IMR-90 (cell line): ENCODE measurements at regions not wholly inside any gene's neighbourhood (a gene's known extent, or its start where the extent isn't known, plus 50 kb on each side); places are given as distances from the start of the nearest gene placed in this dataset.

Source experiments
- ATAC-seq: fragments of 200-7000 bp; cut with Tn5 transposase; 2 replicates; pipeline ENCODE4 v1.9.1; 2020; ENCODE audit warnings: low read depth, mild to moderate bottlenecking, moderate library complexity
- BruUV-seq: library from RNA; stranded (reverse); fragments of 400-500 nt; replicated peaks from 2 replicates; lab custom pipeline; 2021; lab: Mats Ljungman, UMichigan
- CTCF ChIA-PET: fragments of 300-600 bp; formaldehyde crosslinking; extraction: SDS; loops from one replicate; lab custom pipeline; 2021; ENCODE audit warnings: antibody characterized with exemption; lab: Yijun Ruan, JAX
- POLR2A ChIA-PET: fragments of 300-600 bp; sonication (Branson Sonifier 250); formaldehyde crosslinking; loops from one replicate; lab custom pipeline; 2022; ENCODE audit warnings: antibody characterized with exemption; ENCODE audit not compliant: unreplicated experiment; lab: Charles Lee
- DNase-seq: peaks from one replicate; pipeline ENCODE4 v3.0.0; 2013
- H2AFZ ChIP-seq: replicated peaks from 2 replicates; pipeline ENCODE3; 2013; ENCODE audit warnings: low read length, mild to moderate bottlenecking; ENCODE audit not compliant: poor library complexity
- H2AK5ac ChIP-seq: 2 replicates; pipeline ENCODE4 v1.6.1; 2013; ENCODE audit warnings: low read depth, low read length, inconsistent platforms
- H2AK9ac ChIP-seq: replicated peaks from 2 replicates; pipeline ENCODE3; 2013; ENCODE audit warnings: mild to moderate bottlenecking, low read depth, low read length, moderate library complexity; ENCODE audit not compliant: poor library complexity
- H2BK120ac ChIP-seq: 2 replicates; pipeline ENCODE4 v1.6.1; 2013; ENCODE audit warnings: low read depth, low read length, inconsistent platforms
- H2BK15ac ChIP-seq: 3 replicates; pipeline ENCODE4 v1.6.1; 2013; ENCODE audit warnings: low read depth, low read length, inconsistent platforms
- H2BK20ac ChIP-seq: 2 replicates; pipeline ENCODE4 v1.6.1; 2013; ENCODE audit warnings: low read depth, mild to moderate bottlenecking, inconsistent platforms, low read length, moderate library complexity
- H2BK5ac ChIP-seq: 2 replicates; pipeline ENCODE4 v1.6.1; 2013; ENCODE audit warnings: mild to moderate bottlenecking, low read depth, low read length, inconsistent platforms; ENCODE audit not compliant: poor library complexity, severe bottlenecking
- H3K14ac ChIP-seq: replicated peaks from 2 replicates; pipeline ENCODE4 v1.6.1; 2013; ENCODE audit warnings: low read depth, low read length, inconsistent platforms
- H3K18ac ChIP-seq: 2 replicates; pipeline ENCODE4 v1.6.1; 2013; ENCODE audit warnings: low read depth, low read length, control low read depth
- H3K23ac ChIP-seq: 2 replicates; pipeline ENCODE4 v1.6.1; 2013; ENCODE audit warnings: low read depth, low read length, inconsistent platforms
- H3K27ac ChIP-seq: 2 replicates; pipeline ENCODE4 v1.5.1; 2013; ENCODE audit warnings: mild to moderate bottlenecking, control low read depth, low read length; ENCODE audit not compliant: insufficient read depth
- H3K27me3 ChIP-seq: 2 replicates; pipeline ENCODE4 v1.6.1; 2013; ENCODE audit warnings: low read length; ENCODE audit not compliant: control insufficient read depth, insufficient read depth
- H3K36me3 ChIP-seq: 2 replicates; pipeline ENCODE4 v1.6.1; 2013; ENCODE audit warnings: low read length, mixed read lengths; ENCODE audit not compliant: control insufficient read depth, insufficient read depth
- H3K4ac ChIP-seq: 2 replicates; pipeline ENCODE4 v1.6.1; 2013; ENCODE audit warnings: low read depth, low read length, inconsistent platforms
- H3K4me1 ChIP-seq: 2 replicates; pipeline ENCODE4 v1.6.1; 2013; ENCODE audit warnings: low read length, mixed read lengths; ENCODE audit not compliant: control insufficient read depth, insufficient read depth
- H3K4me2 ChIP-seq: 2 replicates; pipeline ENCODE4 v1.6.1; 2013; ENCODE audit warnings: low read depth, mild to moderate bottlenecking, control low read depth, low read length, moderate library complexity
- H3K4me3 ChIP-seq: 2 replicates; pipeline ENCODE4 v1.5.1; 2013; ENCODE audit warnings: low read depth, mild to moderate bottlenecking, control low read depth, low read length, moderate library complexity; ENCODE audit not compliant: insufficient read depth
- H3K56ac ChIP-seq: 2 replicates; pipeline ENCODE4 v1.6.1; 2013; ENCODE audit warnings: low read length, inconsistent platforms; ENCODE audit not compliant: insufficient read depth; ENCODE audit errors: extremely low read depth
- H3K79me1 ChIP-seq, 2 experiments: 2 replicates each; pipeline ENCODE4 v1.6.1; 2013; ENCODE audit warnings: low read length in 2 of 2, inconsistent platforms in 1 of 2, low read depth in 1 of 2
- H3K9ac ChIP-seq: 2 replicates; pipeline ENCODE4 v1.6.1; 2013; ENCODE audit warnings: low read depth, low read length, control low read depth
- H3K9me1 ChIP-seq: 2 replicates; pipeline ENCODE4 v1.6.1; 2013; ENCODE audit warnings: low read length, inconsistent platforms; ENCODE audit not compliant: insufficient read depth
- H3K9me3 ChIP-seq: 2 replicates; pipeline ENCODE4 v1.6.1; 2013; ENCODE audit warnings: low read length; ENCODE audit not compliant: control insufficient read depth, insufficient read depth
- H4K20me1 ChIP-seq: 2 replicates; pipeline ENCODE4 v1.6.1; 2013; ENCODE audit warnings: low read length, inconsistent platforms; ENCODE audit not compliant: insufficient read depth
- H4K5ac ChIP-seq: 2 replicates; pipeline ENCODE4 v1.6.1; 2013; ENCODE audit warnings: mild to moderate bottlenecking, low read depth, low read length, control low read depth
- H4K8ac ChIP-seq, 2 experiments: 2 replicates each; pipeline ENCODE4 v1.6.1; 2013; ENCODE audit warnings: low read depth in 2 of 2, low read length in 2 of 2, control low read depth in 1 of 2, inconsistent platforms in 1 of 2
- H4K91ac ChIP-seq: 2 replicates; pipeline ENCODE4 v1.6.1; 2013; ENCODE audit warnings: low read depth, low read length, inconsistent platforms; ENCODE audit not compliant: insufficient read depth
- CEBPB ChIP-seq: IDR thresholded peaks from 2 replicates; pipeline ENCODE4 v1.6.1; 2012; ENCODE audit warnings: low read depth, low read length, improper control_type of control experiment
- ELK1 ChIP-seq: fragments of 150-350 bp; IDR thresholded peaks from 2 replicates; pipeline ENCODE4 v1.6.1; 2016; ENCODE audit warnings: low read depth, mild to moderate bottlenecking, low read length, moderate library complexity, borderline replicate concordance
- MAZ ChIP-seq: IDR thresholded peaks from 2 replicates; pipeline ENCODE4 v1.6.1; 2012; ENCODE audit warnings: low read depth, mild to moderate bottlenecking, low read length, improper control_type of control experiment, moderate library complexity, borderline replicate concordance
- MXI1 ChIP-seq: IDR thresholded peaks from 2 replicates; pipeline ENCODE4 v1.6.1; 2012; ENCODE audit warnings: low read depth, mild to moderate bottlenecking, low read length, moderate library complexity, borderline replicate concordance
- NFE2L2 ChIP-seq: fragments of 150-350 bp; IDR thresholded peaks from 2 replicates; pipeline ENCODE4 v1.6.1; 2016; ENCODE audit warnings: low read depth, mild to moderate bottlenecking, low read length
- POLR2A ChIP-seq: IDR thresholded peaks from 2 replicates; pipeline ENCODE4 v1.6.1; 2012; ENCODE audit warnings: mild to moderate bottlenecking, low read depth, low read length
- RAD21 ChIP-seq: IDR thresholded peaks from 2 replicates; pipeline ENCODE4 v1.6.1; 2012; ENCODE audit warnings: low read length, improper control_type of control experiment
- RCOR1 ChIP-seq: IDR thresholded peaks from 2 replicates; pipeline ENCODE4 v1.6.1; 2012; ENCODE audit warnings: mild to moderate bottlenecking, low read length, improper control_type of control experiment; ENCODE audit not compliant: insufficient replicate concordance
- RFX5 ChIP-seq: IDR thresholded peaks from 2 replicates; pipeline ENCODE4 v1.8.0; 2012; ENCODE audit warnings: low read depth, mild to moderate bottlenecking, low read length, moderate library complexity
- SMC3 ChIP-seq: fragments of 150-350 bp; IDR thresholded peaks from 2 replicates; pipeline ENCODE4 v1.6.1; 2016; ENCODE audit warnings: low read depth, mild to moderate bottlenecking, antibody characterized with exemption, low read length, moderate library complexity
- WGBS, 2 experiments: methylation state at CpG; one replicate each; pipeline versions ENCODE4 v1.1.5 to v1.1.7; 2013; ENCODE audit warnings: missing lambda C conversion rate in 2 of 2; ENCODE audit not compliant: insufficient read length in 1 of 2; ENCODE audit errors: extremely low coverage in 2 of 2; 5-methylcytosine and 5-hydroxymethylcytosine counted together
- dilution Hi-C: fragments of 300-500 bp; cut with HindIII; formaldehyde crosslinking; loops from one replicate; pipeline ENCODE4 v1.14.3; 2018; ENCODE audit warnings: low sequenced_read_pairs; ENCODE audit not compliant: unreplicated experiment
- in situ Hi-C: fragments of 300-500 bp; cut with MboI; formaldehyde crosslinking; loops from 3 replicates; pipeline ENCODE4 v1.14.3; 2019; ENCODE audit warnings: low sequenced_read_pairs, inconsistent platforms, mixed read lengths
- intact Hi-C: fragments of 100-400 bp; cut with micrococcal nuclease; formaldehyde crosslinking; loops from 2 replicates; pipeline ENCODE4 v1.10.0; 2022

GRCh38 chr13:112252804-112253590 lies 123.2 kb upstream of the SPACA7 start:
- DNase-seq (no peak), ATAC-seq (no peak)
- in situ Hi-C loops (no loop called here), intact Hi-C loops (no loop called here), dilution Hi-C loops (no loop called here)
- no peak overlapping the region for H3K56ac ChIP-seq
- H3K27me3 ChIP-seq, result no peaks in the 10 kb centered on the region
- no peak overlapping the region for H3K14ac ChIP-seq
- no peak overlapping the region for H3K4ac ChIP-seq
- no peak overlapping the region for H3K4me2 ChIP-seq
- BruUV-seq, result no TSS peak
- H3K27ac ChIP-seq, result no peak overlapping the region
- H4K8ac ChIP-seq, result no peak overlapping the region
- no peak overlapping the region for H4K5ac ChIP-seq
- H2BK20ac ChIP-seq, result no peak overlapping the region
- POLR2A ChIA-PET, result no interaction called here
- H2AK5ac ChIP-seq, result no peak overlapping the region
- no peaks in the 10 kb centered on the region for H3K4me1 ChIP-seq
- no peak overlapping the region for H3K18ac ChIP-seq
- CTCF ChIA-PET, result no interaction called here
- H3K23ac ChIP-seq, result no peak overlapping the region
- no peak overlapping the region for H3K9ac ChIP-seq
- no peaks in the 10 kb centered on the region for H3K79me1 ChIP-seq
- 67% methylated on average over 19 of the region's 29 CpGs; no CpG with 5 or more reads in 1 of the 2 experiments for WGBS, 2 experiments
- no peak overlapping the region for H2AK9ac ChIP-seq
- TF ChIP-seq NFE2L2, result no peak
- no peak for TF ChIP-seq RAD21
- TF ChIP-seq MXI1, result no peak
- no peak for TF ChIP-seq RCOR1
- TF ChIP-seq POLR2A, result no peak
- no peak for TF ChIP-seq SMC3
- TF ChIP-seq ELK1, result no peak
- TF ChIP-seq MAZ, result no peak
- no peak for TF ChIP-seq RFX5
- no peak for TF ChIP-seq CEBPB
- no peaks in the 10 kb centered on the region for H4K20me1 ChIP-seq
- H3K36me3 ChIP-seq, result no peaks in the 10 kb centered on the region
- no peak overlapping the region for H2BK15ac ChIP-seq
- no peak overlapping the region for H2BK5ac ChIP-seq
- H4K91ac ChIP-seq, result no peak overlapping the region
- H2AFZ ChIP-seq, result no peak overlapping the region
- H3K9me3 ChIP-seq, result peaks cover 69% of the 10 kb centered on the region
- H3K9me1 ChIP-seq, result no peaks in the 10 kb centered on the region
- no peak overlapping the region for H2BK120ac ChIP-seq
- no peak overlapping the region for H3K4me3 ChIP-seq
